ENCODE measurements at regions not wholly inside any gene's neighbourhood (a gene's known extent, or its start where the extent isn't known, plus 50 kb on each side); places are given as distances from the start of the nearest gene placed in this dataset.

DNA sequence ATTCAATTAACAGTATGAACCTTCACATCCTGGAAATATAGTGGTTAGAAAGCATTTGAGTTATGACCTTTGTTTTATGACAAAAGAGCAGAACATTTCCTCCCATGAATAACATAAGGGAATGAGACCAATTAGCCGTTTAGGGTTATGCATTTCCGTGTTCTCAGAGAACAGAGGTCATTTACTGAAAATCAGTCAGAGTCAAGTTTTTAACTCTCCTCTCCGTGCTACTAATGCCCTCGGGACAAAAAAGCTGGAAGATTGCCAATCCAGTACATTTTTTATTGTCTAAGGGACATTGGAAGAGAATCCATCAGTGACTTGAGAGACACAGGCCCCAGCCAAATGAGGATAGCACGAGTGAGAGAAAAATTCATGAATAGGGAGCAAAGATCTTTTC lies 632.7 kb downstream of the RFPL4B start:
- no peaks in the 10 kb centered on the region for H3K4me1 ChIP-seq
- H3K27me3 ChIP-seq = no peaks in the 10 kb centered on the region
- no peaks in the 10 kb centered on the region for H3K36me3 ChIP-seq
- no peak overlapping the region for H3K27ac ChIP-seq (replicated peaks in 1 of 4)
- TF ChIP-seq POLR2A (IDR thresholded peaks at IDR 0.05; ENCODE audit: low read depth) = no peak
- 61% methylated on average over 5 of the region's 5 CpGs for WGBS
- no peaks in the 10 kb centered on the region for H3K9me3 ChIP-seq
- intact Hi-C loops (cut with DNase I) = no loop called here
- no peak for DNase-seq (ENCODE audit: extremely low spot score)
- H3K4me3 ChIP-seq = no peak overlapping the region

DNA sequence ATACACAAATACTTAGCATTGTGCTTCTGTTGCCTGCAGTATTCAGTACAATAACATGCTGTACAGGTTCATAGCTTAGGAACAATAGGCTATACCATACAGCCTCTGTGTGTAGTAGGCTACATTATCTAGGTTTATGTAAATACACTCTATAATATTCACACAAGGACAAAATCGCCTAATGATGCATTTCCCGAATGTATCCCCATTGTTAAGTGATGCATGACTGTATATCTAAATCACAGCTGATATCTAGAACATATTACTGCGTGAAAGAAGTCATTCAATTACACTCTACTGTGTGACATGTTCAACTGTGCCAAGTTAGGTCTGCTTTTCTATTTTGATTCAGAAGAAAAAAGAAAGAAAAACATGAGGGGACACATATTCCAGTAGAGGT lies 633.5 kb downstream of the RFPL4B start:
- no peak for DNase-seq (ENCODE audit: extremely low spot score)
- Histone ChIP-seq H3K27ac (replicated peaks in 1 of 4) (no peak overlapping the region), H3K36me3 (no peaks in the 10 kb centered on the region), H3K27me3 (no peaks in the 10 kb centered on the region), H3K4me1 (no peaks in the 10 kb centered on the region), H3K9me3 (no peaks in the 10 kb centered on the region), H3K4me3 (no peak overlapping the region)
- intact Hi-C loops (cut with DNase I) = no loop called here
- TF ChIP-seq, protein P1, sequence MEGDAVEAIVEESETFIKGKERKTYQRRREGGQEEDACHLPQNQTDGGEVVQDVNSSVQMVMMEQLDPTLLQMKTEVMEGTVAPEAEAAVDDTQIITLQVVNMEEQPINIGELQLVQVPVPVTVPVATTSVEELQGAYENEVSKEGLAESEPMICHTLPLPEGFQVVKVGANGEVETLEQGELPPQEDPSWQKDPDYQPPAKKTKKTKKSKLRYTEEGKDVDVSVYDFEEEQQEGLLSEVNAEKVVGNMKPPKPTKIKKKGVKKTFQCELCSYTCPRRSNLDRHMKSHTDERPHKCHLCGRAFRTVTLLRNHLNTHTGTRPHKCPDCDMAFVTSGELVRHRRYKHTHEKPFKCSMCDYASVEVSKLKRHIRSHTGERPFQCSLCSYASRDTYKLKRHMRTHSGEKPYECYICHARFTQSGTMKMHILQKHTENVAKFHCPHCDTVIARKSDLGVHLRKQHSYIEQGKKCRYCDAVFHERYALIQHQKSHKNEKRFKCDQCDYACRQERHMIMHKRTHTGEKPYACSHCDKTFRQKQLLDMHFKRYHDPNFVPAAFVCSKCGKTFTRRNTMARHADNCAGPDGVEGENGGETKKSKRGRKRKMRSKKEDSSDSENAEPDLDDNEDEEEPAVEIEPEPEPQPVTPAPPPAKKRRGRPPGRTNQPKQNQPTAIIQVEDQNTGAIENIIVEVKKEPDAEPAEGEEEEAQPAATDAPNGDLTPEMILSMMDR (IDR thresholded peaks at IDR 0.05) = no peak
- TF ChIP-seq EP300 (IDR thresholded peaks at IDR 0.05) = no peak
- TF ChIP-seq POLR2AphosphoS5 (IDR thresholded peaks at IDR 0.05) = no peak
- TF ChIP-seq POLR2A (IDR thresholded peaks at IDR 0.05; ENCODE audit: low read depth) = no peak
- WGBS = 92% methylated on average over 3 of the region's 3 CpGs

DNA sequence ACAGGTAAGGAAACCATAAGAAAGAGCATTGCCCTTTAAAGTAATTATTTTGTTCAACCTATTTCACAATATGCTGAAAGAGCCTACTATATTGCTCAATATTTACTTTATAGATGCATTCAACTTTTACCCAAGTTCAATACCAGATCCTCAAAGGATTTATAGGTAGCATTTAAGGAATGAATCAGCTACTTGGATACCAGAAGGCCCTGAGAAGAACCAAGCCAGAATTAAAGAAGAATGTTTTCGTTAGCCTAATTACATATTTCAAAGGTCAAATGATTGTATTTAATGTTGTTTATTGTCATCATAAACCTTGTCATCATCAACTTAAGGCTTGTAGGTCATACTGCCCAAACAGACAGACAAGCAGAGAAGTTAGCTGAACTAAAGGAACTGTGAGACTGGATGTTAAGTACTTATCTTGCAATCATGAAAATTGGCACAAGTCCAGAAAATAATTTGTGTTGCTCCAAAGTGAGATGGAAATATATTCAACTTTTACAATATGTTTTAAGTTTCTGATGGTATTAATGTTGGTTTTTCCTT lies 636.7 kb downstream of the RFPL4B start:
- Histone ChIP-seq H3K36me3 (no peaks in the 10 kb centered on the region), H3K4me1 (peaks cover 0 to 4% (median 0%) of the 10 kb centered on the region in 4 donors), H3K4me3 (no peak overlapping the region), H3K27ac (replicated peaks in 1 of 4) (no peak overlapping the region), H3K27me3 (no peaks in the 10 kb centered on the region), H3K9me3 (peaks cover 0 to 1% (median 0%) of the 10 kb centered on the region in 4 donors)
- no peak for TF ChIP-seq EP300 (IDR thresholded peaks at IDR 0.05)
- TF ChIP-seq, protein P1 (IDR thresholded peaks at IDR 0.05) = no peak
- TF ChIP-seq POLR2A (IDR thresholded peaks at IDR 0.05; ENCODE audit: low read depth) = no peak
- TF ChIP-seq POLR2AphosphoS5 (IDR thresholded peaks at IDR 0.05) = no peak
- intact Hi-C loops (cut with DNase I) = no loop called here
- DNase-seq (ENCODE audit: extremely low spot score) = no peak
- 66% methylated on average over 1 of the region's 1 CpG for WGBS

DNA sequence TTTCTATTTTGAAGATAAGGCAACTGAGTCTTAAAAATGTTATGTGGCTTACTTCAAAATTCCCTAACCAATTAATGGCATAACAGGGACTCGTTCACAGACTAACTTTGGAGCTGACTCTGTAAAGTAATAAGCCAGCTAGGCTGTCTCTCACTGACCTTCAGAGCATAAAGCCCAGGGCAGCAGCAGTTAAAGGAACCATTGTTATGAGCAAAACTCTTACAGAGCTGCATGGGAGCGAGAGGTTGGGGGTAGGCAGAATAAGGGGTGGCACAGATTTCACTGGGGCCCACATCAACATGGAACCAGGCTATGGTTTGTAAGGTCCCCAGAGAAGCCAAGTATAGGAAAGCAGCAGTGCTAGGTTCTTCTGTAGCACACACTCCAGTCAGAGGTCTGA lies 637.8 kb downstream of the RFPL4B start:
- intact Hi-C loops (cut with DNase I) = no loop called here
- no peaks in the 10 kb centered on the region for H3K27me3 ChIP-seq
- H3K4me1 ChIP-seq = peaks cover 0 to 4% (median 0%) of the 10 kb centered on the region in 4 donors
- no peak overlapping the region for H3K4me3 ChIP-seq
- peaks cover 0 to 5% (median 0%) of the 10 kb centered on the region in 4 donors for H3K9me3 ChIP-seq
- H3K36me3 ChIP-seq = no peaks in the 10 kb centered on the region
- no peak overlapping the region for H3K27ac ChIP-seq (replicated peaks in 1 of 4)
- TF ChIP-seq, protein P1 (IDR thresholded peaks at IDR 0.05) = no peak
- no peak for TF ChIP-seq POLR2AphosphoS5 (IDR thresholded peaks at IDR 0.05)
- TF ChIP-seq POLR2A (IDR thresholded peaks at IDR 0.05; ENCODE audit: low read depth) = no peak
- TF ChIP-seq EP300 (IDR thresholded peaks at IDR 0.05) = no peak
- 79% methylated on average over 2 of the region's 2 CpGs for WGBS
- DNase-seq (ENCODE audit: extremely low spot score) = no peak

DNA sequence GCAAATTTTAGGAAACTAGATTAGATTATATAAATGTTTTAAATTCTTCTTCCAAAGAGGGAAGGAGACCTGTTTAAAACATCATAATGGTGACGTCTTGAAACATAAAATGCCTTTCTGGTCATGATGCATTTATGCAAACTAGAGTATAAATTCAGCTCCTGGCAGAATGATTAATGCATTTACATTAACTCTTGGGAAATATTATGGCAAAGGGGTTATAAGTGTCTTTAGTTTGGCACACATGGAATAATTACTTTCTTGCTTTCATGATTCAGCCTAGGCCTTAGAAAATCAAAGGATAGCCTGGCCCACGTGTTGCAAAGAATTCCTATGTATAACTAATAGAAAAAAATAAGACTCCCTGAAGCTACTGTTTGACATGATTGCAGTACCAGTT lies 639.2 kb downstream of the RFPL4B start:
- Histone ChIP-seq H3K27me3 (no peaks in the 10 kb centered on the region), H3K4me1 (peaks cover 0 to 4% (median 0%) of the 10 kb centered on the region in 4 donors), H3K36me3 (no peaks in the 10 kb centered on the region), H3K9me3 (peaks cover 0 to 5% (median 0%) of the 10 kb centered on the region in 4 donors), H3K4me3 (no peak overlapping the region), H3K27ac (replicated peaks in 1 of 4) (no peak overlapping the region)
- intact Hi-C loops (cut with DNase I) = no loop called here
- TF ChIP-seq, protein P1 (IDR thresholded peaks at IDR 0.05) = no peak
- TF ChIP-seq EP300 (IDR thresholded peaks at IDR 0.05) (no peak), POLR2AphosphoS5 (IDR thresholded peaks at IDR 0.05) (no peak), POLR2A (IDR thresholded peaks at IDR 0.05; ENCODE audit: low read depth) (no peak)
- no peak for DNase-seq (ENCODE audit: extremely low spot score)
- WGBS = 58% methylated on average over 2 of the region's 2 CpGs
